ENCODE measurements at regions not wholly inside any gene's neighbourhood (a gene's known extent, or its start where the extent isn't known, plus 50 kb on each side); places are given as distances from the start of the nearest gene placed in this dataset.
"Not testable (repeated sequence)": the region's sequence is repeated elsewhere in the genome, so short reads cannot be mapped to it uniquely, and the experiment has no call there.

DNA sequence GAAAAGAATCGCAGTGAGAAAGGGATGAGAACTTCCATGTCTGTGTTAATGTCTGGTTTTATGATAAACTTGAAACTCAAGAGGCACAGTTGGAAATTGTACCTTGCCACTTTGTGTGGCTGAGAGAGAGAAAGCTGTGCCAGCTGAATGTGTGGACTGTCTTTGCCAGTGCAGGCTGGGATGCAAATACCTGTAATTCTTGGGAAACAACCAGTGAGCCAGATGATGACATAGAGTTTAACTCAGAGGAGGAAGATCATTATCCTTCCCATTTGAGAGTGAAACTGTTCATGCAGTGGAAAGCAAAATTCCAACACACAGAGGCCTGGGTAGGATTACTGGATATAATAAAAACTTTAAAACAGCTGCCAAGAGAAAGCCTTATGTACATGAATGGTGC lies 141.5 kb upstream of the NPAP1 start:
- TF ChIP-seq, protein P1, sequence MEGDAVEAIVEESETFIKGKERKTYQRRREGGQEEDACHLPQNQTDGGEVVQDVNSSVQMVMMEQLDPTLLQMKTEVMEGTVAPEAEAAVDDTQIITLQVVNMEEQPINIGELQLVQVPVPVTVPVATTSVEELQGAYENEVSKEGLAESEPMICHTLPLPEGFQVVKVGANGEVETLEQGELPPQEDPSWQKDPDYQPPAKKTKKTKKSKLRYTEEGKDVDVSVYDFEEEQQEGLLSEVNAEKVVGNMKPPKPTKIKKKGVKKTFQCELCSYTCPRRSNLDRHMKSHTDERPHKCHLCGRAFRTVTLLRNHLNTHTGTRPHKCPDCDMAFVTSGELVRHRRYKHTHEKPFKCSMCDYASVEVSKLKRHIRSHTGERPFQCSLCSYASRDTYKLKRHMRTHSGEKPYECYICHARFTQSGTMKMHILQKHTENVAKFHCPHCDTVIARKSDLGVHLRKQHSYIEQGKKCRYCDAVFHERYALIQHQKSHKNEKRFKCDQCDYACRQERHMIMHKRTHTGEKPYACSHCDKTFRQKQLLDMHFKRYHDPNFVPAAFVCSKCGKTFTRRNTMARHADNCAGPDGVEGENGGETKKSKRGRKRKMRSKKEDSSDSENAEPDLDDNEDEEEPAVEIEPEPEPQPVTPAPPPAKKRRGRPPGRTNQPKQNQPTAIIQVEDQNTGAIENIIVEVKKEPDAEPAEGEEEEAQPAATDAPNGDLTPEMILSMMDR (IDR thresholded peaks at IDR 0.05) = not testable (repeated sequence)
- not testable (repeated sequence) for TF ChIP-seq POLR2A (IDR thresholded peaks at IDR 0.05; ENCODE audit: low read depth); EP300 (IDR thresholded peaks at IDR 0.05); POLR2AphosphoS5 (IDR thresholded peaks at IDR 0.05)

All from esophagus muscularis mucosa (tissue), 4 donors.